BLaER1 treated with 17β-estradiol and CSF1 and Interleukin-3, amounts not matched to agents 10 nM and 100 nM (cell line): ENCODE measurements at regions not wholly inside any gene's neighbourhood (a gene's known extent, or its start where the extent isn't known, plus 50 kb on each side); places are given as distances from the start of the nearest gene placed in this dataset.
A peak's percentile ranks its signal among the peaks of the same experiment; 100 is the strongest.
"Not testable (repeated sequence)": the region's sequence is repeated elsewhere in the genome, so short reads cannot be mapped to it uniquely, and the experiment has no call there.

Experiments
- H3K27ac ChIP-seq, 11 experiments: shearing (Covaris generic); formaldehyde crosslinking; 2 replicates each; pipeline ENCODE4 v1.8.1; 2022
- H3K27me3 ChIP-seq, 11 experiments: shearing (Covaris generic); formaldehyde crosslinking; 2 replicates each; pipeline ENCODE4 v1.8.1; 2022
- H3K36me3 ChIP-seq, 11 experiments: shearing (Covaris generic); formaldehyde crosslinking; 2 replicates each; pipeline ENCODE4 v1.8.1; 2022
- H3K4me1 ChIP-seq, 10 experiments: shearing (Covaris generic); formaldehyde crosslinking; 2 replicates each; pipeline ENCODE4 v1.8.1; 2022
- H3K4me2 ChIP-seq, 11 experiments: shearing (Covaris generic); formaldehyde crosslinking; 2 replicates each; pipeline ENCODE4 v1.8.1; 2022
- H3K4me3 ChIP-seq, 10 experiments: shearing (Covaris generic); formaldehyde crosslinking; 2 replicates each; pipeline ENCODE4 v1.8.1; 2022
- H3K9ac ChIP-seq, 11 experiments: shearing (Covaris generic); formaldehyde crosslinking; 2 replicates each; pipeline ENCODE4 v1.8.1; 2022
- H3K9me3 ChIP-seq, 11 experiments: shearing (Covaris generic); formaldehyde crosslinking; replicated peaks in 1 of 11; 2 replicates each; pipeline ENCODE4 v1.8.1; 2022
- H4K20me1 ChIP-seq, 11 experiments: shearing (Covaris generic); formaldehyde crosslinking; 2 replicates each; pipeline ENCODE4 v1.8.1; 2022
- Cebpa-rat ChIP-seq, 11 experiments: shearing (Covaris generic); IDR thresholded peaks; 2 replicates each; pipeline ENCODE4 v1.8.1; 2022

DNA sequence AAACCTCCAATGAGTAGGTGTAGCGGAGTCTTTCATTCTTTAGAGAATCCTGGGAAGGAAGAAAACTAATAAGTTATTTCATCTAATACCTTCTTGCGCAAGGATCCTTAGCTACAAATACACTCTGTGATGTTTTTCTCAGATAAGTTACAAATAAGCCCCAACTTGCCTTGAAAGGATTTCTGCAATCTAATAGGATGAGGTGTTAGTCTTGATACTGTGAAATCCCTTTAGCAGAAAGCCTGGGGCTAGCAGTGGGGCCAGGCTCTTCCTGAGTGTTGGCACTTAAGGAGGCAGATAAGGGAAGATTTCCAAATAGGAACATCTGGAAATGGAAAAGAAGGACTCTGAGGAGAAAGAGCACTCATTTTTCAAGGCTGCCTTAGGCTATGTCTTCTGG is 168.0 kb upstream of the DAB1 start:
- Histone ChIP-seq H3K4me1 (no peaks in the 10 kb centered on the region), H3K9ac (no peak overlapping the region), H3K27ac (no peak overlapping the region), H3K4me3 (no peak overlapping the region), H3K36me3 (no peaks in the 10 kb centered on the region), H4K20me1 (no peaks in the 10 kb centered on the region), H3K9me3 (no peaks in the 10 kb centered on the region), H3K4me2 (no peak overlapping the region), H3K27me3 (no peaks in the 10 kb centered on the region)
- peak in 2 of 11 experiments; percentile 14 to 26; a peak in 1 of 22 replicates for TF ChIP-seq Cebpa-rat (IDR thresholded peaks at IDR 0.05)

GRCh38 chr1:57590978-57591377 is 167.1 kb upstream of the DAB1 start:
- H3K9ac ChIP-seq: no peak overlapping the region
- no peaks in the 10 kb centered on the region for H3K9me3 ChIP-seq
- H3K4me2 ChIP-seq: no peak overlapping the region
- no peak overlapping the region for H3K4me3 ChIP-seq
- H4K20me1 ChIP-seq: no peaks in the 10 kb centered on the region
- H3K27me3 ChIP-seq: no peaks in the 10 kb centered on the region
- no peaks in the 10 kb centered on the region for H3K36me3 ChIP-seq
- no peaks in the 10 kb centered on the region for H3K4me1 ChIP-seq
- no peak overlapping the region for H3K27ac ChIP-seq
- no peak for TF ChIP-seq Cebpa-rat (IDR thresholded peaks at IDR 0.05)

- H3K9ac ChIP-seq: no peak overlapping the region
- TF ChIP-seq Cebpa-rat (IDR thresholded peaks at IDR 0.05): no peak
Observed at GRCh38 chr1:57586842-57587241, 163.0 kb upstream of the DAB1 start.

GRCh38 chr1:57578680-57579079 is 154.8 kb upstream of the DAB1 start:
- H3K9me3 ChIP-seq: no peaks in the 10 kb centered on the region; a peak in 1 of 22 replicates
- TF ChIP-seq Cebpa-rat (IDR thresholded peaks at IDR 0.05): no peak
- no peaks in the 10 kb centered on the region for H3K27me3 ChIP-seq
- H4K20me1 ChIP-seq: no peaks in the 10 kb centered on the region
- no peak overlapping the region for H3K4me3 ChIP-seq
- no peaks in the 10 kb centered on the region for H3K36me3 ChIP-seq
- no peak overlapping the region for H3K9ac ChIP-seq
- no peak overlapping the region for H3K27ac ChIP-seq
- H3K4me2 ChIP-seq: no peak overlapping the region
- peaks cover 0 to 5% (median 0%) of the 10 kb centered on the region in 10 experiments; a peak in 1 of 20 replicates for H3K4me1 ChIP-seq

More at GRCh38 chr1:57586842-57587241, 163.0 kb upstream of the DAB1 start:
- Histone ChIP-seq H3K36me3 (no peaks in the 10 kb centered on the region), H3K27ac (no peak overlapping the region), H3K4me3 (no peak overlapping the region), H3K4me2 (no peak overlapping the region), H3K27me3 (no peaks in the 10 kb centered on the region), H3K9me3 (no peaks in the 10 kb centered on the region), H4K20me1 (no peaks in the 10 kb centered on the region), H3K4me1 (no peaks in the 10 kb centered on the region)

DNA sequence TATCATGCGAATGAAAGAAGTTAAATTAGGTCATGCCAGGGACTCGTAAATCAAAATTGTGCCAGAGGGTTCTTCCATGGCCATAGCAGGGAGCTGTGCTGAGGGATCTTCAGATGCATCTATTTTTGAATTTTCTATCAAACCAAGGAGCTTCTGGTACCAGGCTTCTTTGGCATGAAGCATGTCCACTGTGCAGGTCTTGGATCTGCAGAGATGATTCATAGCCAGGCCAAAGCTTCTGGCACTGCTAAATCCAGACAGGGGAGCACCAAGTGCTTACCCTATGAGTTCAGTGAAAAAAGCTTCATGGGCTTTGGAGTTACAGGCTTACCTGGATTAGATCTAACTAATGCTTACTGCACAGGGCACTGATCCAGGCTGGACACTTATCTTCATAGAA is 154.2 kb upstream of the DAB1 start:
- H3K27me3 ChIP-seq: no peaks in the 10 kb centered on the region
- TF ChIP-seq Cebpa-rat (IDR thresholded peaks at IDR 0.05): no peak
- no peak overlapping the region for H3K4me2 ChIP-seq
- H3K9me3 ChIP-seq: no peaks in the 10 kb centered on the region; a peak in 1 of 22 replicates
- peaks cover 0 to 5% (median 0%) of the 10 kb centered on the region in 10 experiments; a peak in 1 of 20 replicates for H3K4me1 ChIP-seq
- H3K4me3 ChIP-seq: no peak overlapping the region
- H3K36me3 ChIP-seq: no peaks in the 10 kb centered on the region
- H3K27ac ChIP-seq: no peak overlapping the region
- H4K20me1 ChIP-seq: no peaks in the 10 kb centered on the region
- no peak overlapping the region for H3K9ac ChIP-seq

- Histone ChIP-seq H3K27ac (no peak overlapping the region), H3K4me3 (no peak overlapping the region), H3K4me2 (no peak overlapping the region), H3K4me1 (peaks cover 0 to 5% (median 0%) of the 10 kb centered on the region in 10 experiments; a peak in 1 of 20 replicates), H3K9ac (no peak overlapping the region), H3K36me3 (no peaks in the 10 kb centered on the region), H3K27me3 (no peaks in the 10 kb centered on the region), H4K20me1 (no peaks in the 10 kb centered on the region), H3K9me3 (no peaks in the 10 kb centered on the region; a peak in 1 of 22 replicates)
- no peak for TF ChIP-seq Cebpa-rat (IDR thresholded peaks at IDR 0.05)
Observed at GRCh38 chr1:57576756-57577155, 152.9 kb upstream of the DAB1 start.

DNA sequence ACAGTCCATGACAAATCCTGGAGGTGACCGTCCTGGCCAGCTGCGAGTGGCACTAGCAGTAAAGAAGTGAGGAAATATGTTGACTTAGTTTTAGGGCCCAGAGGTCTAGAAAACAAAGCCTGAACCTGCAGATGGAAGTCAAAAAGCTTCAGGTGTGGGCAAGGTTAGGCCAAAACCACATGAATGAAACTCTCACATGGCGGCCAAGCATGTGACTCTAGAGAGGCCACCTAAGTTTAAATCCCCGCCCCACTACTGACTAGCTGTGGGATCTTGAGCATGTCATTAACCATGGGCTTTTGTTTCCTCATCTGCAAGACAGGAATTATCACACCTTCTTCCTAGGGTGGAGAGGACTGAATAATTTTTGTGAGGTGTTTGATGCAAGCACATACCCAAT is 148.2 kb upstream of the DAB1 start:
- H3K9ac ChIP-seq: no peak overlapping the region
- peaks cover 0 to 11% (median 6%) of the 10 kb centered on the region in 11 experiments; a peak in 7 of 22 replicates for H3K9me3 ChIP-seq
- no peak for TF ChIP-seq Cebpa-rat (IDR thresholded peaks at IDR 0.05)
- H3K4me3 ChIP-seq: no peak overlapping the region
- no peaks in the 10 kb centered on the region for H3K27me3 ChIP-seq
- H3K4me2 ChIP-seq: no peak overlapping the region
- H3K27ac ChIP-seq: no peak overlapping the region
- H3K36me3 ChIP-seq: no peaks in the 10 kb centered on the region
- no peaks in the 10 kb centered on the region for H4K20me1 ChIP-seq
- H3K4me1 ChIP-seq: no peaks in the 10 kb centered on the region

- not testable (repeated sequence) for H3K36me3 ChIP-seq, H4K20me1 ChIP-seq, H3K9ac ChIP-seq, H3K27me3 ChIP-seq, H3K4me2 ChIP-seq, H3K4me1 ChIP-seq, H3K4me3 ChIP-seq, H3K27ac ChIP-seq
- H3K9me3 ChIP-seq: peaks cover 7 to 14% (median 13%) of the 10 kb centered on the region in 11 experiments; a peak in 18 of 22 replicates
Observed at GRCh38 chr1:57558066-57558465, 134.2 kb upstream of the DAB1 start.

DNA sequence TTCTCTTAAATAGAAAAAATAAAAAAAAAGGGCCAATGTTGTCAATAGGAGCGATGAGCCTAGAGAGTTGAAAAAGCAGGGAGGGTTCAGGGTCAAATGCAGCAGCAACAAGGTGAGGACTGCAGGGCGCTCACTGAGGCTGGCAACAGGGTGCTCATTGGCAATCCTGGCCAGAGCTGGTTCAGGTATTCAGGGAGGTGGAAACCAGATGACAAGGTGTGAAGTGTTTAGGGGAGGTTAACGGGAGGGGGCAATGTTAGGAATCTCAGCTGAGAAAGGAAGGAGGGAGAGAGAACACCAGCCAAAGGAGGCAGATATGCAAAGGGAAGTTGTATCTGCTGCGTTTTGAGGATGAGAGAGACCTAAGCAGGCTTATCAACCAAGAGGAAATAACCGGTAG is 129.8 kb upstream of the DAB1 start:
- no peaks in the 10 kb centered on the region; a peak in 1 of 22 replicates for H3K9me3 ChIP-seq
- TF ChIP-seq Cebpa-rat (IDR thresholded peaks at IDR 0.05): no peak
- H3K27me3 ChIP-seq: no peaks in the 10 kb centered on the region
- no peaks in the 10 kb centered on the region for H4K20me1 ChIP-seq
- no peak overlapping the region for H3K4me3 ChIP-seq
- no peak overlapping the region for H3K9ac ChIP-seq
- peaks cover 8 to 21% (median 15%) of the 10 kb centered on the region in 10 experiments; a peak in 19 of 20 replicates for H3K4me1 ChIP-seq
- H3K4me2 ChIP-seq: peak overlapping the region in 5 of 11 experiments; percentile 2 to 30 (median 22); a peak in 4 of 22 replicates
- H3K27ac ChIP-seq: no peak overlapping the region
- no peaks in the 10 kb centered on the region for H3K36me3 ChIP-seq

GRCh38 chr1:57551476-57551875 is 127.6 kb upstream of the DAB1 start:
- Histone ChIP-seq H3K4me3 (no peak overlapping the region), H3K27me3 (no peaks in the 10 kb centered on the region), H3K27ac (no peak overlapping the region), H4K20me1 (no peaks in the 10 kb centered on the region), H3K36me3 (no peaks in the 10 kb centered on the region), H3K9ac (no peak overlapping the region), H3K9me3 (no peaks in the 10 kb centered on the region), H3K4me2 (no peak overlapping the region), H3K4me1 (peaks cover 8 to 32% (median 24%) of the 10 kb centered on the region in 10 experiments; a peak in 19 of 20 replicates)
- no peak for TF ChIP-seq Cebpa-rat (IDR thresholded peaks at IDR 0.05)
